Hepatocyte (in vitro differentiated cells): ENCODE measurements at regions not wholly inside any gene's neighbourhood (a gene's known extent, or its start where the extent isn't known, plus 50 kb on each side); places are given as distances from the start of the nearest gene placed in this dataset.

Source experiments
- DNase-seq: peaks from one replicate; pipeline ENCODE4 v3.0.0-alpha.2; 2016; ENCODE audit warnings: low spot score
- H2AFZ ChIP-seq: fragments of 200-600 bp; sonication (generic); 2 replicates; pipeline ENCODE4 v1.6.0; 2016; ENCODE audit warnings: antibody characterized with exemption, mild to moderate bottlenecking
- H3K27ac ChIP-seq: fragments of 200-600 bp; sonication (generic); 2 replicates; pipeline ENCODE4 v1.5.1; 2016; ENCODE audit warnings: mild to moderate bottlenecking
- H3K27me3 ChIP-seq: fragments of 200-600 bp; sonication (generic); 2 replicates; pipeline ENCODE4 v1.6.1; 2016
- H3K36me3 ChIP-seq: fragments of 200-600 bp; sonication (generic); replicated peaks from 2 replicates; pipeline ENCODE4 v1.5.1; 2016; ENCODE audit warnings: low read depth; ENCODE audit not compliant: insufficient read depth
- H3K4me1 ChIP-seq: fragments of 200-600 bp; sonication (generic); 2 replicates; pipeline ENCODE4 v1.5.1; 2016; ENCODE audit warnings: mild to moderate bottlenecking, moderate library complexity; ENCODE audit not compliant: insufficient read depth
- H3K4me2 ChIP-seq: fragments of 200-600 bp; sonication (generic); 2 replicates; pipeline ENCODE4 v1.6.0; 2016
- H3K4me3 ChIP-seq: fragments of 200-600 bp; sonication (generic); 2 replicates; pipeline ENCODE4 v1.5.1; 2016; ENCODE audit warnings: mild to moderate bottlenecking
- H3K79me2 ChIP-seq: fragments of 200-600 bp; sonication (generic); 2 replicates; pipeline ENCODE4 v1.6.0; 2017; ENCODE audit warnings: mild to moderate bottlenecking
- H3K9me2 ChIP-seq: fragments of 200-600 bp; sonication (generic); replicated peaks from 2 replicates; pipeline ENCODE4 v1.6.0; 2017; ENCODE audit warnings: mild to moderate bottlenecking; ENCODE audit not compliant: insufficient read depth
- H3K9me3 ChIP-seq: fragments of 200-600 bp; sonication (generic); 2 replicates; pipeline ENCODE4 v1.5.1; 2016; ENCODE audit warnings: low read depth, mild to moderate bottlenecking
- H4K20me1 ChIP-seq: fragments of 200-600 bp; sonication (generic); 2 replicates; pipeline ENCODE4 v1.6.0; 2016; ENCODE audit warnings: mild to moderate bottlenecking; ENCODE audit not compliant: insufficient read depth, poor library complexity, severe bottlenecking
- EZH2 ChIP-seq: fragments of 200-600 bp; sonication (generic); IDR thresholded peaks from 2 replicates; pipeline ENCODE4 v1.6.1; 2016; ENCODE audit warnings: antibody characterized with exemption, mild to moderate bottlenecking, borderline replicate concordance
- EZH2phosphoT487 ChIP-seq: fragments of 200-600 bp; sonication (generic); IDR thresholded peaks from one replicate; pipeline ENCODE4 v1.6.1; 2018; ENCODE audit warnings: antibody characterized with exemption, mild to moderate bottlenecking, low read depth, moderate library complexity; ENCODE audit not compliant: unreplicated experiment, severe bottlenecking
- WGBS: methylation state at CpG from one replicate; pipeline ENCODE4 v1.1.6; 2016; ENCODE audit warnings: low lambda C conversion rate; ENCODE audit errors: missing lambda C conversion rate; 5-methylcytosine and 5-hydroxymethylcytosine counted together
- TF ChIP-seq, protein P1 (sequence below): fragments of 200-600 bp; sonication (generic); IDR thresholded peaks from 2 replicates; pipeline ENCODE4 v1.5.1; 2016; ENCODE audit warnings: antibody characterized with exemption, mild to moderate bottlenecking; ENCODE audit not compliant: poor library complexity

DNA sequence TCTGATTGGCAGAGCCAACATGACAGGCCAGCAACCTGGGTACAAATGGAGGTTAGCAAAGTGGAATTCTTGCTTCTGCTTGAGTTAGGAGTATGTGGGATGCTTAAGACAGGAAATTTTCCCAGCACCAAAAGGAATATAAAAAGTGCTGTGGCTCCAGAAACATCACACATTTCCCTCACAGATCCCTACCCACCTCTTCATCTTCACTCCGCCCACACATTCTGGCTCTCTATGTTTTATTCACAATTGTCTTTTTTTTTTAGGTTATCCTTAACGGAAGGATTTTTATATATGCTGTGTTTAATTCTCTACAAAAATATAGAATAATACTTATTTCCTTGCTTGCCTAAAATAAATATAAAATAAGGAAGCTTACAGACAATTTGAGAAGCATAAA, 563.3 kb upstream of the HS3ST5 start:
- Histone ChIP-seq H3K4me1 (no peaks in the 10 kb centered on the region), H3K79me2 (no peaks in the 10 kb centered on the region), H3K4me2 (no peak overlapping the region), H3K9me3 (no peaks in the 10 kb centered on the region), H3K36me3 (no peaks in the 10 kb centered on the region), H4K20me1 (no peaks in the 10 kb centered on the region), H2AFZ (no peak overlapping the region), H3K27me3 (no peaks in the 10 kb centered on the region), H3K4me3 (no peak overlapping the region), H3K9me2 (no peaks in the 10 kb centered on the region), H3K27ac (no peak overlapping the region)
- DNase-seq: no peak
- TF ChIP-seq EZH2phosphoT487: no peak
- no peak for TF ChIP-seq EZH2
- TF ChIP-seq, protein P1, sequence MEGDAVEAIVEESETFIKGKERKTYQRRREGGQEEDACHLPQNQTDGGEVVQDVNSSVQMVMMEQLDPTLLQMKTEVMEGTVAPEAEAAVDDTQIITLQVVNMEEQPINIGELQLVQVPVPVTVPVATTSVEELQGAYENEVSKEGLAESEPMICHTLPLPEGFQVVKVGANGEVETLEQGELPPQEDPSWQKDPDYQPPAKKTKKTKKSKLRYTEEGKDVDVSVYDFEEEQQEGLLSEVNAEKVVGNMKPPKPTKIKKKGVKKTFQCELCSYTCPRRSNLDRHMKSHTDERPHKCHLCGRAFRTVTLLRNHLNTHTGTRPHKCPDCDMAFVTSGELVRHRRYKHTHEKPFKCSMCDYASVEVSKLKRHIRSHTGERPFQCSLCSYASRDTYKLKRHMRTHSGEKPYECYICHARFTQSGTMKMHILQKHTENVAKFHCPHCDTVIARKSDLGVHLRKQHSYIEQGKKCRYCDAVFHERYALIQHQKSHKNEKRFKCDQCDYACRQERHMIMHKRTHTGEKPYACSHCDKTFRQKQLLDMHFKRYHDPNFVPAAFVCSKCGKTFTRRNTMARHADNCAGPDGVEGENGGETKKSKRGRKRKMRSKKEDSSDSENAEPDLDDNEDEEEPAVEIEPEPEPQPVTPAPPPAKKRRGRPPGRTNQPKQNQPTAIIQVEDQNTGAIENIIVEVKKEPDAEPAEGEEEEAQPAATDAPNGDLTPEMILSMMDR: no peak
- 92% methylated on average over 2 of the region's 2 CpGs for WGBS

DNA sequence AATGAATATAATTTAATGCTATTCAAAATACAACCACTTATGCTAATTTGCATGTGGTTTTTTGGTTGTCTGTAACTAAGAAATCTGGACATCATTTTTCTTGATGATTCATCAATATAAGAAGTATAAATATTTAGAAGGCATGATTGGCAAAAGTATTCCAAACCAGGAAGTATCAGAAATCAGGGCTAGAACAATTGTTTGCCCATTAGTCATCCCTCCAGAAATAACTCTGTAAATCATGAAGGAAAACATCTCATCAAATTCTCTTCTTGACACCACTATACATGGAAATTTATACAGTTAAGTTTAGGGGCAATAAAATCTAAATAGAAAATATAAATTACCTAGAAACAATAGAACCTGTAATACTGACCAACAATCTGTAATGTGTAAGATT, 554.7 kb upstream of the HS3ST5 start:
- H2AFZ ChIP-seq: no peak overlapping the region
- no peak for DNase-seq

DNA sequence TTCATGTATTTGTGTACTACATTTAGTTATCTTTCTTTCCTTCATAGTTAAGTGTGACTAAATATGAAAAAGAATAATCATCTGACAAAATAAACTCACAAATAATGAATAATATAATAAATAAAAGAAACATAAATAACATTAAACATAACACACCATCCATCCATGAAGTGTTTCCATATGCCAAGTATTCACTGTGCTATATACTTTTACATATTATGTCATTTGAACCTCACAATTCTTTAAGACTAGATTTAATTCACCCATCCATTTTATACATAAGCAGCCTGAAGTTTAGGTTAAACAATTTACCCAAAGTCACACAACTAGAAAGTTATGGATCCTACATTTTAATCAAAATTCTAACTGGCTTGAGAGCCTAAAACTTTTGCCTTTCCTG, 549.4 kb upstream of the HS3ST5 start:
- Histone ChIP-seq H3K4me2 (no peak overlapping the region), H3K79me2 (no peaks in the 10 kb centered on the region), H3K4me1 (no peaks in the 10 kb centered on the region), H3K9me2 (no peaks in the 10 kb centered on the region), H3K36me3 (no peaks in the 10 kb centered on the region), H2AFZ (no peak overlapping the region), H3K9me3 (no peaks in the 10 kb centered on the region), H3K4me3 (no peak overlapping the region), H3K27me3 (no peaks in the 10 kb centered on the region), H4K20me1 (no peaks in the 10 kb centered on the region), H3K27ac (no peak overlapping the region)
- DNase-seq: no peak
- TF ChIP-seq EZH2phosphoT487 (no peak), EZH2 (no peak)
- TF ChIP-seq, protein P1: no peak

More for the DNA sequence above, 554.7 kb upstream of the HS3ST5 start:
- Histone ChIP-seq H3K27ac (no peak overlapping the region), H3K27me3 (no peaks in the 10 kb centered on the region), H3K9me3 (no peaks in the 10 kb centered on the region), H3K79me2 (no peaks in the 10 kb centered on the region), H3K4me1 (no peaks in the 10 kb centered on the region), H3K4me2 (no peak overlapping the region), H3K4me3 (no peak overlapping the region), H3K36me3 (no peaks in the 10 kb centered on the region), H4K20me1 (no peaks in the 10 kb centered on the region), H3K9me2 (no peaks in the 10 kb centered on the region)
- TF ChIP-seq EZH2 (no peak), EZH2phosphoT487 (no peak)
- TF ChIP-seq, protein P1: no peak

DNA sequence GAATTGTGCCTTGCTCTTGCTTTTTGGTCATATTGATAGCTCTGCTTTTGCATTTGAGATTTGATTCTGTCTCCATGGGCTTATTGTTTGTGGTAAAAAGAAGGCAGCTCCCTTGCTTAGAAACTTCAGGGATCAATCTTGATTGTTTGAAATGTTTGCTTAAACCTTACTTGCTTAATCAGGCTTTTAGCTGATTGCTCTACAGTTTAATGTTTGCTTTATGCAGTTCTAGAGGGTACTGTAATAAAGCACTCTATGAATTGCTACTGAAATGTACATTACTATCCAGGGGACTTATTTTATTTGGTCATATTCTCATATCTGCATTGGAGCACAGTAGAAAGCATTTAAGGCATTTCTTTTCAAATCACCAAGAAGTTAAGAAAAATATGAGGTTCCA, 545.4 kb upstream of the HS3ST5 start:
- H3K9me3 ChIP-seq: no peaks in the 10 kb centered on the region
- no peak overlapping the region for H2AFZ ChIP-seq
- H3K27me3 ChIP-seq: no peaks in the 10 kb centered on the region
- H3K36me3 ChIP-seq: no peaks in the 10 kb centered on the region
- H3K79me2 ChIP-seq: no peaks in the 10 kb centered on the region
- no peaks in the 10 kb centered on the region for H3K4me1 ChIP-seq
- DNase-seq: no peak
- no peak overlapping the region for H3K4me3 ChIP-seq
- H3K4me2 ChIP-seq: no peak overlapping the region
- no peaks in the 10 kb centered on the region for H3K9me2 ChIP-seq
- no peak overlapping the region for H3K27ac ChIP-seq
- TF ChIP-seq, protein P1: no peak
- no peak for TF ChIP-seq EZH2
- no peak for TF ChIP-seq EZH2phosphoT487
- no peaks in the 10 kb centered on the region for H4K20me1 ChIP-seq
